HepG2 (cell line): ENCODE measurements at regions not wholly inside any gene's neighbourhood (a gene's known extent, or its start where the extent isn't known, plus 50 kb on each side); places are given as distances from the start of the nearest gene placed in this dataset.

Source experiments
- ATAC-seq: fragments of 200-7000 bp; cut with Tn5 transposase; 3 replicates; pipeline ENCODE4 v1.9.1; 2020; ENCODE audit warnings: mild to moderate bottlenecking, moderate library complexity
- BruUV-seq: library from RNA; stranded (reverse); fragments of 400-500 nt; replicated peaks from 2 replicates; lab custom pipeline; 2021; lab: Mats Ljungman, UMichigan
- CTCF ChIA-PET: fragments of 300-600 bp; formaldehyde crosslinking; extraction: SDS; loops from one replicate; lab custom pipeline; 2021; ENCODE audit warnings: low total read pairs, inconsistent platforms, low intra/inter-chr PET ratio; lab: Yijun Ruan, JAX
- POLR2A ChIA-PET: fragments of 350-600 bp; sonication (Branson Sonifier 250); formaldehyde crosslinking; loops from one replicate; lab custom pipeline; 2020; ENCODE audit warnings: antibody characterized with exemption, inconsistent platforms; lab: Yijun Ruan, JAX
- DNase-seq: peaks from one replicate; pipeline ENCODE4 v3.0.0-alpha.2; 2015; ENCODE audit warnings: low spot score
- FAIRE-seq: peaks from 3 replicates; lab custom pipeline; 2011; peaks lifted over from hg19 to GRCh38; lab: Jason Lieb, UNC
- H2AFZ ChIP-seq: one replicate; pipeline ENCODE4 v1.6.1; 2011; ENCODE audit warnings: low read length, inconsistent platforms
- H3K27ac ChIP-seq: fragments of 300-600 bp; 3 replicates; pipeline ENCODE4 v1.8.0; 2011; ENCODE audit warnings: mixed run types, mild to moderate bottlenecking, mixed read lengths, low read length, inconsistent platforms; ENCODE audit not compliant: insufficient read depth; ENCODE audit errors: extremely low read length
- H3K27me3 ChIP-seq, 2 experiments: fragments of 200-600 bp in 1 of 2; 2 replicates in 1 of 2; 3 replicates in 1 of 2; pipeline versions ENCODE4 v1.6.0 to v1.8.0; 2011; ENCODE audit warnings: low read length in 2 of 2, mild to moderate bottlenecking in 2 of 2, moderate library complexity in 2 of 2, inconsistent platforms in 1 of 2; ENCODE audit not compliant: insufficient read depth in 2 of 2, control insufficient read depth in 1 of 2
- H3K36me3 ChIP-seq, 2 experiments: fragments of 200-600 bp in 1 of 2; replicated peaks in 1 of 2; 2 replicates in 1 of 2; 3 replicates in 1 of 2; pipeline versions ENCODE4 v1.5.1 to v1.8.0; 2011; ENCODE audit warnings: low read length in 2 of 2, inconsistent platforms in 1 of 2; ENCODE audit not compliant: insufficient read depth in 2 of 2, control insufficient read depth in 1 of 2
- H3K4me1 ChIP-seq: 2 replicates; pipeline ENCODE4 v1.5.1; 2012; ENCODE audit warnings: low read length, inconsistent platforms; ENCODE audit not compliant: insufficient read depth
- H3K4me2 ChIP-seq: 2 replicates; pipeline ENCODE4 v1.6.0; 2011; ENCODE audit warnings: low read depth, low read length, inconsistent platforms
- H3K4me3 ChIP-seq, 3 experiments: fragments of 200-600 bp in 1 of 3; sonication (generic), shearing (Covaris generic) in 1 of 3; replicated peaks in 1 of 3; 2 replicates each; pipeline ENCODE4 v1.5.1; 2011 to 2016; ENCODE audit warnings: low read length in 3 of 3, inconsistent platforms in 2 of 3, low read depth in 2 of 3, mild to moderate bottlenecking in 2 of 3, control low read depth in 1 of 3, mixed read lengths in 1 of 3; ENCODE audit not compliant: insufficient read depth in 1 of 3
- H3K79me2 ChIP-seq: one replicate; pipeline ENCODE4 v1.6.1; 2011; ENCODE audit warnings: low read length, inconsistent platforms; ENCODE audit not compliant: insufficient read depth
- H3K9ac ChIP-seq: 2 replicates; pipeline ENCODE4 v1.6.0; 2011; ENCODE audit warnings: mild to moderate bottlenecking, low read depth, low read length, inconsistent platforms; ENCODE audit not compliant: insufficient read depth
- H3K9me3 ChIP-seq: 2 replicates; pipeline ENCODE4 v1.5.1; 2012; ENCODE audit warnings: mild to moderate bottlenecking, low read length
- H4K20me1 ChIP-seq: 2 replicates; pipeline ENCODE4 v1.6.0; 2011; ENCODE audit warnings: inconsistent platforms, mild to moderate bottlenecking, low read length, moderate library complexity; ENCODE audit not compliant: insufficient read depth
- EZH2 ChIP-seq: conservative IDR thresholded peaks from 2 replicates; pipeline ENCODE4 v1.6.1; 2012; ENCODE audit warnings: mild to moderate bottlenecking, low read depth, low read length, moderate library complexity
- FOSL1 ChIP-seq: sonication (generic); formaldehyde crosslinking; IDR thresholded peaks from 2 replicates; pipeline ENCODE4 v1.9.0; 2021; ENCODE audit warnings: missing genetic modification reagents, borderline replicate concordance
- FOXA3 ChIP-seq: IDR thresholded peaks from 2 replicates; pipeline ENCODE4 v1.6.1; 2016; ENCODE audit warnings: missing genetic modification reagents, missing compliant biosample characterization
- GLMP ChIP-seq: sonication (generic); formaldehyde crosslinking; IDR thresholded peaks from 2 replicates; pipeline ENCODE4 v1.9.0; 2021; ENCODE audit warnings: missing genetic modification reagents, mild to moderate bottlenecking, borderline replicate concordance
- MYNN ChIP-seq: sonication (generic); formaldehyde crosslinking; IDR thresholded peaks from 2 replicates; pipeline ENCODE4 v1.4.0; 2020; ENCODE audit warnings: mild to moderate bottlenecking, low read depth, missing genetic modification reagents
- NR2F2 ChIP-seq: IDR thresholded peaks from 2 replicates; pipeline ENCODE4 v1.6.1; 2012; ENCODE audit warnings: low read depth, inconsistent platforms, borderline replicate concordance
- PHF20 ChIP-seq: sonication (generic); formaldehyde crosslinking; IDR thresholded peaks from 2 replicates; pipeline ENCODE4 v1.5.0; 2020; ENCODE audit warnings: mild to moderate bottlenecking, missing genetic modification reagents
- REL ChIP-seq: sonication (generic); formaldehyde crosslinking; conservative IDR thresholded peaks from 2 replicates; pipeline ENCODE4 v1.8.0; 2022; ENCODE audit warnings: mild to moderate bottlenecking, missing genetic modification reagents, moderate library complexity
- TARDBP ChIP-seq: sonication (generic); formaldehyde crosslinking; IDR thresholded peaks from 2 replicates; pipeline ENCODE4 v1.8.0; 2022; ENCODE audit warnings: mild to moderate bottlenecking, missing genetic modification reagents
- TBX3 ChIP-seq: fragments of 450-650 bp; IDR thresholded peaks from 2 replicates; pipeline ENCODE4 v1.6.1; 2017; ENCODE audit warnings: antibody characterized with exemption, mild to moderate bottlenecking, inconsistent platforms, borderline replicate concordance
- THAP11 ChIP-seq: IDR thresholded peaks from 2 replicates; pipeline ENCODE4 v1.6.1; 2016; ENCODE audit warnings: missing biosample characterization, missing genetic modification reagents
- ZNF17 ChIP-seq: sonication (generic); formaldehyde crosslinking; IDR thresholded peaks from 2 replicates; pipeline ENCODE4 v1.5.0; 2020; ENCODE audit warnings: mild to moderate bottlenecking, missing genetic modification reagents
- ZNF414 ChIP-seq: sonication (generic); formaldehyde crosslinking; IDR thresholded peaks from 2 replicates; pipeline ENCODE4 v1.5.0; 2020; ENCODE audit warnings: missing genetic modification reagents
- ZNF574 ChIP-seq: sonication (generic); formaldehyde crosslinking; IDR thresholded peaks from 2 replicates; pipeline ENCODE4 v1.4.0; 2020; ENCODE audit warnings: missing genetic modification reagents
- ZNF615 ChIP-seq: sonication (generic); formaldehyde crosslinking; IDR thresholded peaks from 2 replicates; pipeline ENCODE4 v1.5.0; 2020; ENCODE audit warnings: mild to moderate bottlenecking, missing genetic modification reagents, borderline replicate concordance
- WGBS: methylation state at CpG from one replicate; pipeline ENCODE4 v1.1.6; 2017; ENCODE audit warnings: low lambda C conversion rate; 5-methylcytosine and 5-hydroxymethylcytosine counted together
- in situ Hi-C: cut with HindIII; loops from 2 replicates; pipeline ENCODE4 v1.10.0; 2017; ENCODE audit warnings: low pct_unique_long_range_greater_than_20kb; ENCODE audit not compliant: extremely low pct_ligation_motif_present
- intact Hi-C: fragments of 100-400 bp; cut with micrococcal nuclease; formaldehyde crosslinking; loops from one replicate; pipeline ENCODE4 v1.10.0; 2022; ENCODE audit not compliant: unreplicated experiment

- FAIRE-seq (no peak), DNase-seq (no peak)
These were observed 54.1 kb upstream of the TAMM41 start for GRCh38 chr3:11900824-11901223.

More at GRCh38 chr3:11900824-11901223, 54.1 kb upstream of the TAMM41 start:
- Histone ChIP-seq H3K79me2 (no peaks in the 10 kb centered on the region), H3K9me3 (no peaks in the 10 kb centered on the region), H3K4me2 (no peak overlapping the region), H3K36me3 (no peaks in the 10 kb centered on the region), H3K27ac (no peak overlapping the region), H3K9ac (no peak overlapping the region), H4K20me1 (no peaks in the 10 kb centered on the region), H3K4me3 (no peak overlapping the region), H3K4me1 (no peaks in the 10 kb centered on the region), H3K27me3 (peaks cover 0 to 13% of the 10 kb centered on the region in 2 experiments; a peak in 2 of 5 replicates), H2AFZ (no peak overlapping the region)
- no TSS peak for BruUV-seq
- POLR2A ChIA-PET = no interaction called here
- 26% methylated on average over 2 of the region's 10 CpGs for WGBS
- in situ Hi-C loops = loop anchor here (5.0 kb wide), 1 partner anchor 1491 kb away; no protein-coding TSS in a partner anchor
- TF ChIP-seq GLMP (CRISPR knock-in tag) (no peak), THAP11 (CRISPR knock-in tag) (no peak), TBX3 (no peak), MYNN (CRISPR knock-in tag) (no peak), FOSL1 (CRISPR knock-in tag) (no peak), NR2F2 (no peak), ZNF414 (CRISPR knock-in tag) (no peak), EZH2 (no peak), FOXA3 (CRISPR knock-in tag) (no peak), TARDBP (CRISPR knock-in tag) (no peak), ZNF615 (CRISPR knock-in tag) (no peak), ZNF17 (no peak), ZNF574 (CRISPR knock-in tag) (no peak), REL (CRISPR knock-in tag) (no peak), PHF20 (no peak)
- no peak for ATAC-seq
- CTCF ChIA-PET = no interaction called here
- intact Hi-C loops = no loop called here
